ENCODE measurements at regions not wholly inside any gene's neighbourhood (a gene's known extent, or its start where the extent isn't known, plus 50 kb on each side); places are given as distances from the start of the nearest gene placed in this dataset.

DNA sequence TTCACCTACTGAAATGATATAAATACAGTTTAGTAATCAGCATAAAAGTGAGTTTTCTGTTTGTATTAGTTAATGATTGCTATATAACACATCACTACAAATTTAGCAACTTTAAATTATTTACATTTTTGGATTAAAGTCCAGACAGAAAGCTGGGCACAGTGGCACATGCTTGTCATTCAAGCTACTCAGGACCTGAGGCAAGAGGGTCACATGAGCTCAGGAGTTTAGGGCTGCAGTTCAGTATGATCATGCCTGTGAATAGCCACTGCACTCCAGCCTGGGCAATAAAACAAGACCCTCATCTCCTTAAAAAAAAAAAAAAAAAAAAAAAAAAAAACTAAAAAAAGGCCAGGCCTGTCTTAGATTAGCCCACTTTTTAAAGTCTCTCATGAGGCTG is 273.6 kb upstream of the CTNND2 start:
- no peak overlapping the region for H2BK20ac ChIP-seq (ENCODE audit: low read depth, low read length, poor library complexity, severe bottlenecking)
- H2BK15ac ChIP-seq (ENCODE audit: low read depth, low read length) = no peak overlapping the region
- Mint-ChIP-seq H3K27ac (no peak overlapping the region), H3K4me1 (peaks cover 36 to 38% of the 10 kb centered on the region in 2 experiments), H3K36me3 (ENCODE audit: insufficient read depth in 1 of 3, low read depth in 3 of 3) (peaks cover 2 to 20% (median 3%) of the 10 kb centered on the region in 3 experiments; a peak in 4 of 7 replicates), H3K9me3 (peaks cover 4 to 8% of the 10 kb centered on the region in 2 experiments; a peak in 2 of 5 replicates), H3K27me3 (ENCODE audit: low read depth) (no peaks in the 10 kb centered on the region), H3K4me3 (no peak overlapping the region)
- H2BK5ac ChIP-seq (ENCODE audit: insufficient read length, low read length) = no peak overlapping the region
- H3K4me2 ChIP-seq (ENCODE audit: insufficient read depth, insufficient read length, low read length) = no peak overlapping the region
- no peak overlapping the region for H3K27ac ChIP-seq (ENCODE audit: insufficient read length, low read depth, low read length)
- no peak overlapping the region for H3K4ac ChIP-seq (ENCODE audit: low read depth, low read length)
- H3K18ac ChIP-seq (ENCODE audit: insufficient read length, low read depth, low read length) = no peak overlapping the region
- H3K4me1 ChIP-seq (ENCODE audit: insufficient read depth, low read length) = peaks cover 12% of the 10 kb centered on the region; the same call in 1 of the 2 replicates
- no peak overlapping the region for H4K91ac ChIP-seq (ENCODE audit: insufficient read length, low read depth, low read length)
- H4K5ac ChIP-seq (ENCODE audit: insufficient read length, low read depth, low read length) = no peak overlapping the region
- no peak overlapping the region for H2BK12ac ChIP-seq (ENCODE audit: insufficient read length, low read depth, low read length)
- H3K79me1 ChIP-seq (ENCODE audit: insufficient read depth, low read depth, low read length, poor library complexity, severe bottlenecking) = no peaks in the 10 kb centered on the region
- no peaks in the 10 kb centered on the region for H3K79me2 ChIP-seq (ENCODE audit: insufficient read depth, low read length)
- H3K56ac ChIP-seq (ENCODE audit: insufficient read length, low read depth, low read length) = no peak overlapping the region
- H4K20me1 ChIP-seq (ENCODE audit: control insufficient read depth, insufficient read depth, insufficient read length) = no peaks in the 10 kb centered on the region
- H4K8ac ChIP-seq (replicated peaks; ENCODE audit: insufficient read length, low read depth, low read length) = no peak overlapping the region
- H2AK5ac ChIP-seq (ENCODE audit: insufficient read length, low read length) = no peak overlapping the region
- H3K9me3 ChIP-seq (ENCODE audit: control insufficient read depth, low read depth, low read length) = no peaks in the 10 kb centered on the region
- H3K23me2 ChIP-seq (ENCODE audit: insufficient read length, low read depth, low read length, poor library complexity, severe bottlenecking) = no peaks in the 10 kb centered on the region
- no peak overlapping the region for H3K14ac ChIP-seq (ENCODE audit: insufficient read depth, low read length)
- H2AFZ ChIP-seq (ENCODE audit: low read length) = no peak overlapping the region
- H3K23ac ChIP-seq (ENCODE audit: insufficient read length, low read depth, low read length) = no peak overlapping the region
- H3T11ph ChIP-seq (ENCODE audit: low read length) = no peak overlapping the region
- no peak overlapping the region for H3K9ac ChIP-seq (ENCODE audit: extremely low read depth, insufficient read length, low read length)
- no peaks in the 10 kb centered on the region for H3K27me3 ChIP-seq (ENCODE audit: insufficient read depth, low read length)
- TF ChIP-seq, protein P1, sequence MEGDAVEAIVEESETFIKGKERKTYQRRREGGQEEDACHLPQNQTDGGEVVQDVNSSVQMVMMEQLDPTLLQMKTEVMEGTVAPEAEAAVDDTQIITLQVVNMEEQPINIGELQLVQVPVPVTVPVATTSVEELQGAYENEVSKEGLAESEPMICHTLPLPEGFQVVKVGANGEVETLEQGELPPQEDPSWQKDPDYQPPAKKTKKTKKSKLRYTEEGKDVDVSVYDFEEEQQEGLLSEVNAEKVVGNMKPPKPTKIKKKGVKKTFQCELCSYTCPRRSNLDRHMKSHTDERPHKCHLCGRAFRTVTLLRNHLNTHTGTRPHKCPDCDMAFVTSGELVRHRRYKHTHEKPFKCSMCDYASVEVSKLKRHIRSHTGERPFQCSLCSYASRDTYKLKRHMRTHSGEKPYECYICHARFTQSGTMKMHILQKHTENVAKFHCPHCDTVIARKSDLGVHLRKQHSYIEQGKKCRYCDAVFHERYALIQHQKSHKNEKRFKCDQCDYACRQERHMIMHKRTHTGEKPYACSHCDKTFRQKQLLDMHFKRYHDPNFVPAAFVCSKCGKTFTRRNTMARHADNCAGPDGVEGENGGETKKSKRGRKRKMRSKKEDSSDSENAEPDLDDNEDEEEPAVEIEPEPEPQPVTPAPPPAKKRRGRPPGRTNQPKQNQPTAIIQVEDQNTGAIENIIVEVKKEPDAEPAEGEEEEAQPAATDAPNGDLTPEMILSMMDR (conservative IDR thresholded peaks at IDR 0.05) = no peak
- H2BK120ac ChIP-seq (ENCODE audit: low read depth, low read length, poor library complexity, severe bottlenecking) = no peak overlapping the region
- no peak for DNase-seq
